ENCODE measurements at regions not wholly inside any gene's neighbourhood (a gene's known extent, or its start where the extent isn't known, plus 50 kb on each side); places are given as distances from the start of the nearest gene placed in this dataset.
A peak's percentile ranks its signal among the peaks of the same experiment; 100 is the strongest.

- Mint-ChIP-seq H3K4me3 (ENCODE audit: unreplicated experiment) (peak overlapping the region; percentile 3), H3K27ac (ENCODE audit: unreplicated experiment) (peak overlapping the region; percentile 93), H3K4me1 (ENCODE audit: low read depth) (peaks cover 88% of the 10 kb centered on the region), H3K9me3 (ENCODE audit: low read depth) (peaks cover 7% of the 10 kb centered on the region), H3K27me3 (ENCODE audit: low read depth) (no peaks in the 10 kb centered on the region), H3K36me3 (ENCODE audit: low read depth) (no peaks in the 10 kb centered on the region)
- no peak for DNase-seq (ENCODE audit: low spot score)
- TF ChIP-seq CTCF (IDR thresholded peaks at IDR 0.05) = no peak
These were observed 137.9 kb downstream of the FAM114A2 start for GRCh38 chr5:153900703-153901395.

- TF ChIP-seq CTCF (IDR thresholded peaks at IDR 0.05) = no peak
- Mint-ChIP-seq H3K27me3 (ENCODE audit: low read depth) (no peaks in the 10 kb centered on the region), H3K4me3 (ENCODE audit: unreplicated experiment) (no peak overlapping the region), H3K27ac (ENCODE audit: unreplicated experiment) (peak overlapping the region; percentile 66), H3K9me3 (ENCODE audit: low read depth) (peaks cover 7% of the 10 kb centered on the region), H3K4me1 (ENCODE audit: low read depth) (peaks cover 88% of the 10 kb centered on the region), H3K36me3 (ENCODE audit: low read depth) (no peaks in the 10 kb centered on the region)
- DNase-seq (ENCODE audit: low spot score) = no peak
These were observed 139.0 kb downstream of the FAM114A2 start for GRCh38 chr5:153899746-153900145.

GRCh38 chr5:153896701-153897100 is 142.0 kb downstream of the FAM114A2 start:
- peak overlapping the region; percentile 53 for H3K27ac Mint-ChIP-seq (ENCODE audit: unreplicated experiment)
- peaks cover 67% of the 10 kb centered on the region for H3K4me1 Mint-ChIP-seq (ENCODE audit: low read depth)
- no peak for DNase-seq (ENCODE audit: low spot score)

GRCh38 chr5:153896117-153896516 is 142.6 kb downstream of the FAM114A2 start:
- H3K27ac Mint-ChIP-seq (ENCODE audit: unreplicated experiment) = no peak overlapping the region
- no peak overlapping the region for H3K4me3 Mint-ChIP-seq (ENCODE audit: unreplicated experiment)
- TF ChIP-seq CTCF (IDR thresholded peaks at IDR 0.05) = no peak

More at GRCh38 chr5:153896701-153897100, 142.0 kb downstream of the FAM114A2 start:
- TF ChIP-seq CTCF (IDR thresholded peaks at IDR 0.05) = no peak
- no peaks in the 10 kb centered on the region for H3K36me3 Mint-ChIP-seq (ENCODE audit: low read depth)
- H3K4me3 Mint-ChIP-seq (ENCODE audit: unreplicated experiment) = no peak overlapping the region
- peaks cover 7% of the 10 kb centered on the region for H3K9me3 Mint-ChIP-seq (ENCODE audit: low read depth)
- H3K27me3 Mint-ChIP-seq (ENCODE audit: low read depth) = no peaks in the 10 kb centered on the region

GRCh38 chr5:153895266-153895665 is 143.4 kb downstream of the FAM114A2 start:
- TF ChIP-seq CTCF (IDR thresholded peaks at IDR 0.05) = no peak
- Mint-ChIP-seq H3K9me3 (ENCODE audit: low read depth) (peaks cover 7% of the 10 kb centered on the region), H3K36me3 (ENCODE audit: low read depth) (no peaks in the 10 kb centered on the region), H3K27ac (ENCODE audit: unreplicated experiment) (peak overlapping the region; percentile 55), H3K27me3 (ENCODE audit: low read depth) (no peaks in the 10 kb centered on the region), H3K4me1 (ENCODE audit: low read depth) (peaks cover 54% of the 10 kb centered on the region), H3K4me3 (ENCODE audit: unreplicated experiment) (no peak overlapping the region)
- no peak for DNase-seq (ENCODE audit: low spot score)

More at GRCh38 chr5:153896117-153896516, 142.6 kb downstream of the FAM114A2 start:
- Mint-ChIP-seq H3K4me1 (ENCODE audit: low read depth) (peaks cover 62% of the 10 kb centered on the region), H3K36me3 (ENCODE audit: low read depth) (no peaks in the 10 kb centered on the region), H3K9me3 (ENCODE audit: low read depth) (peaks cover 7% of the 10 kb centered on the region), H3K27me3 (ENCODE audit: low read depth) (no peaks in the 10 kb centered on the region)
- DNase-seq (ENCODE audit: low spot score) = no peak
